Smooth muscle cell (in vitro differentiated cells): ENCODE measurements at regions not wholly inside any gene's neighbourhood (a gene's known extent, or its start where the extent isn't known, plus 50 kb on each side); places are given as distances from the start of the nearest gene placed in this dataset.

ENCODE experiments used
- DNase-seq: peaks from one replicate; lab custom pipeline; 2025; ENCODE audit not compliant: unreplicated experiment; lab: John Stamatoyannopoulos, UW
- H2AFZ ChIP-seq: fragments of 200-600 bp; sonication (generic); 2 replicates; pipeline ENCODE4 v1.6.0; 2016; ENCODE audit warnings: antibody characterized with exemption, low read depth, mild to moderate bottlenecking
- H3F3A ChIP-seq: fragments of 200-600 bp; sonication (generic); 2 replicates; pipeline ENCODE4 v1.6.0; 2017; ENCODE audit warnings: antibody characterized with exemption, low read depth
- H3K27ac ChIP-seq: fragments of 200-600 bp; sonication (generic); 2 replicates; pipeline ENCODE4 v1.5.1; 2016; ENCODE audit warnings: low read depth, mild to moderate bottlenecking
- H3K27me3 ChIP-seq: fragments of 200-600 bp; sonication (generic); 2 replicates; pipeline ENCODE4 v1.6.1; 2016; ENCODE audit warnings: low read depth, mild to moderate bottlenecking
- H3K36me3 ChIP-seq: fragments of 200-600 bp; sonication (generic); 2 replicates; pipeline ENCODE4 v1.5.1; 2016; ENCODE audit warnings: low read depth
- H3K4me1 ChIP-seq: fragments of 200-600 bp; sonication (generic); 2 replicates; pipeline ENCODE4 v1.5.1; 2016; ENCODE audit warnings: low read depth
- H3K4me2 ChIP-seq: fragments of 200-600 bp; sonication (generic); 2 replicates; pipeline ENCODE4 v1.6.0; 2016; ENCODE audit warnings: mild to moderate bottlenecking
- H3K4me3 ChIP-seq: fragments of 200-600 bp; sonication (generic); 2 replicates; pipeline ENCODE4 v1.5.1; 2016; ENCODE audit warnings: mild to moderate bottlenecking
- H3K79me2 ChIP-seq: fragments of 200-600 bp; sonication (generic); 2 replicates; pipeline ENCODE4 v1.6.0; 2016; ENCODE audit warnings: low read depth, mild to moderate bottlenecking
- H3K9ac ChIP-seq: fragments of 200-600 bp; sonication (generic); 2 replicates; pipeline ENCODE4 v1.6.0; 2016; ENCODE audit warnings: low read depth
- H3K9me3 ChIP-seq: fragments of 200-600 bp; sonication (generic); replicated peaks from 2 replicates; pipeline ENCODE4 v1.5.1; 2016; ENCODE audit warnings: low read depth
- H4K20me1 ChIP-seq: fragments of 200-600 bp; sonication (generic); 2 replicates; pipeline ENCODE4 v1.6.0; 2016; ENCODE audit warnings: low read depth
- CTCF ChIP-seq: fragments of 200-600 bp; sonication (generic); IDR thresholded peaks from 2 replicates; pipeline ENCODE4 v1.5.1; 2017; ENCODE audit warnings: borderline replicate concordance, mild to moderate bottlenecking, antibody characterized with exemption; ENCODE audit not compliant: insufficient read depth, poor library complexity, severe bottlenecking
- WGBS: methylation state at CpG from one replicate; pipeline ENCODE4 v1.1.7; 2016; ENCODE audit warnings: low lambda C conversion rate; 5-methylcytosine and 5-hydroxymethylcytosine counted together

DNA sequence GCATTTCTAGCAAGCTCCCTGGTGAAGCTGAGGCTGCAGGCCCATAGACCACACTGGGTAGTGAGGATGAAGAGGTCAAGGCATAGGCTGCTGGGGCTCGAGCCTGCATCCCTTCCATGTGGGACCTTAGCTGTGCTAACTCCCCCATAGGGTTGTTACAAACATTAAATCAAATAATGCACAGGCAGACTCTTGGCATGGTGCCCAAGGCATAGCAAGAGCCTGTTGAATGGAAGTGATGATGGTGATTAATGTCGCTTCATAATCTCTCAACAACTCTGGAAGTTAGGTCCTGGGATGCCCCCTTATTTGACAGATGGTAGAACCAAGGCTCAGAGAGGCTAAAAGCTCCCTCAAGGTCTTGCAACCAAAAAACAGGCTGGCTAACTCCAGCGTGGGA, 283.9 kb upstream of the EEF2KMT start:
- peaks cover 14% of the 10 kb centered on the region for H3K27me3 ChIP-seq
- DNase-seq = no peak
- H3K27ac ChIP-seq = no peak overlapping the region
- H4K20me1 ChIP-seq = no peaks in the 10 kb centered on the region
- no peaks in the 10 kb centered on the region for H3K79me2 ChIP-seq
- no peaks in the 10 kb centered on the region for H3F3A ChIP-seq
- no peak overlapping the region for H2AFZ ChIP-seq
- no peak overlapping the region for H3K9ac ChIP-seq
- no peaks in the 10 kb centered on the region for H3K36me3 ChIP-seq
- no peak for TF ChIP-seq CTCF
- no peaks in the 10 kb centered on the region for H3K9me3 ChIP-seq
- no peak overlapping the region for H3K4me2 ChIP-seq
- no peaks in the 10 kb centered on the region for H3K4me1 ChIP-seq
- no peak overlapping the region for H3K4me3 ChIP-seq
- 87% methylated on average over 3 of the region's 3 CpGs for whole genome bisulfite sequencing

DNA sequence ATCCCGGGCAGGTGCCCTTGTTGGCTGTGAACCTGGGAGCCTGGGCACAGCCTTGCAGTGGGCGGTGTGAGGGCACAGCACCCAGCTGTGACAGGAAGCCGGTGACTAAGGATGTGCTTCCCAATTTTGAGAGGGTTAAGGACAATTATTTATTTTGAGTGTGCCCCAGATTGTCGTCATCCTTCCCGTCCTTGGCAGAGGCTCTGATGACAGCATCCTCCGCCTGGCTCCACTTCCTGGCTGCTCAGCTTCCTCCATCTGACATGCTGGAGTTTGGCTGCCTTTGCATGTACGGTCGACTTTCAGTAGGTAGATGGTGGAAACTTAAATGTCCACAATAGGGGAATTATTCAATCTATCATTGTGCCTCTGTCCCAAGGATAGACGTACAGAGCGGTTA, 282.4 kb upstream of the EEF2KMT start:
- Histone ChIP-seq H3K79me2 (no peaks in the 10 kb centered on the region), H3K4me2 (no peak overlapping the region), H4K20me1 (no peaks in the 10 kb centered on the region), H3K9me3 (no peaks in the 10 kb centered on the region), H3K36me3 (no peaks in the 10 kb centered on the region), H3K27me3 (peaks cover 14% of the 10 kb centered on the region), H3K4me3 (no peak overlapping the region), H3F3A (no peaks in the 10 kb centered on the region), H3K4me1 (no peaks in the 10 kb centered on the region), H2AFZ (no peak overlapping the region), H3K9ac (no peak overlapping the region), H3K27ac (no peak overlapping the region)
- 80% methylated on average over 10 of the region's 10 CpGs for WGBS
- no peak for DNase-seq
- no peak for TF ChIP-seq CTCF

DNA sequence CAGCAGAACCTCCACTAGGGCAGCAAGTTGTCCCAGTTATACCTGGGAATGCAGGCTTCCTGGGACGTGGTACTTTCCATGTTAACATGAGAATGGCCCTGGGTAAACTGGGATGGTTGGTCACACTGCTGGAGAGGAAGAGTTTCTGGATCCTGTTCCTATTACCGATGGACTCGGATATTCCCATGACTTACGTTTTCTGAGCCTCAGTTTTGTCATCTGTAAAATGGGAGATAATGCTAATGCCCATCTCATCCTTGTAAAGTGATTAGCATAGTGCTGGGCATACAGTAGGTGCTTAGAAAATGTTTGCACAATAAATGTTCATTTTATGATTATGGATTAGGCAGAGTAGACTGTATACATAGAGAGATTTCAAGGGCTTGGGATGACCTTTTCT, 280.9 kb upstream of the EEF2KMT start:
- Histone ChIP-seq H3K4me1 (no peaks in the 10 kb centered on the region), H3K4me2 (no peak overlapping the region), H3K9me3 (no peaks in the 10 kb centered on the region), H3K27ac (no peak overlapping the region), H3K4me3 (no peak overlapping the region), H2AFZ (no peak overlapping the region), H3K27me3 (peaks cover 14% of the 10 kb centered on the region), H3K79me2 (no peaks in the 10 kb centered on the region), H3F3A (no peaks in the 10 kb centered on the region), H3K9ac (no peak overlapping the region), H3K36me3 (no peaks in the 10 kb centered on the region), H4K20me1 (no peaks in the 10 kb centered on the region)
- no peak for DNase-seq
- WGBS = 80% methylated on average over 4 of the region's 4 CpGs
- no peak for TF ChIP-seq CTCF

DNA sequence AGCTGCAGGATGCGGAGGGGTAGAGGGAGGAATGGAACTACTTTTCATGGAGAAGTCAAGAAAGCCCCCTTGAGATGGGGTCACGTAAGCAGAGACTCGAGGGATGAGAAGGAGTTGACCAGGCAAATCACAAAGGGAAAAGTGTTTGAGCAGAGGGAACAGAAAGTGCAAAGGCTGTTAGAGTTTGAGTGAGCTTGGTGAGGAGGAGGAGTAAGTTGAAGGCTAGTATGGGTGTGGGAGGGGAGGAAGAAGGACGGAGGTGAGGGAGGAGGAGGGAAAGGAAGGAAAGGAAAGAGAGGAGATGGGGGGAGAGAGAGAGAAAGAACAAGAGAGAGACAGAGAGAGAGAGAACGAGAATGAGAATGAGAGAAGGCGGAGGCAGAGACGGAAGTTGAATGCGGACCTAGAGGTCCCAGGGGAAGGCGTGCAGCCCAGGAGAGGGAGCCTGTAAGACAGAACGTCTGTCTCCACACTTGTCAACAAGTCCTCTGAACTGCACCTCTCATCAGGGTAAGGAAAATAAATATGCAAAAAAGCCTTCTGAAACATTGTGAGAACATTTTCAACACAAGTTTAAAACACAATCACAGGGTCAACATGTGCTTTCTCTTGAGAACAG, 279.8 kb upstream of the EEF2KMT start:
- 61% methylated on average over 10 of the region's 10 CpGs for WGBS
- Histone ChIP-seq H2AFZ (no peak overlapping the region), H3K9ac (no peak overlapping the region), H3K4me2 (no peak overlapping the region), H3K27ac (no peak overlapping the region), H3K79me2 (no peaks in the 10 kb centered on the region), H3K4me1 (no peaks in the 10 kb centered on the region), H3K27me3 (peaks cover 14% of the 10 kb centered on the region), H4K20me1 (no peaks in the 10 kb centered on the region), H3K4me3 (no peak overlapping the region), H3K9me3 (no peaks in the 10 kb centered on the region), H3F3A (no peaks in the 10 kb centered on the region), H3K36me3 (no peaks in the 10 kb centered on the region)
- TF ChIP-seq CTCF = no peak
- DNase-seq = no peak
